Esophagus muscularis mucosa (tissue), 4 donors: ENCODE measurements at regions not wholly inside any gene's neighbourhood (a gene's known extent, or its start where the extent isn't known, plus 50 kb on each side); places are given as distances from the start of the nearest gene placed in this dataset.

Experiments
- DNase-seq: peaks from one replicate; pipeline ENCODE4 v3.0.0-alpha.2; 2017; ENCODE audit errors: extremely low spot score
- H3K27ac ChIP-seq, 4 donors: fragments of 200-600 bp; sonication (generic); replicated peaks in 1 of 4; 1 replicate in 3 of 4; 2 replicates in 1 of 4; pipeline ENCODE4 v1.5.1; 2016 to 2019; ENCODE audit warnings: mild to moderate bottlenecking in 1 of 4
- H3K27me3 ChIP-seq, 4 donors: fragments of 200-600 bp; sonication (generic); one replicate each; pipeline versions ENCODE4 v1.5.1 to v1.6.0; 2016 to 2019
- H3K36me3 ChIP-seq, 4 donors: fragments of 200-600 bp; sonication (generic); one replicate each; pipeline ENCODE4 v1.5.1; 2016 to 2019
- H3K4me1 ChIP-seq, 4 donors: fragments of 200-600 bp; sonication (generic); one replicate each; pipeline ENCODE4 v1.5.1; 2016 to 2019
- H3K4me3 ChIP-seq, 4 donors: fragments of 200-600 bp; sonication (generic); 1 replicate in 2 of 4; 2 replicates in 2 of 4; pipeline ENCODE4 v1.5.1; 2016 to 2019; ENCODE audit warnings: mild to moderate bottlenecking in 4 of 4, moderate library complexity in 1 of 4
- H3K9me3 ChIP-seq, 4 donors: fragments of 200-600 bp; sonication (generic); 1 replicate in 3 of 4; 2 replicates in 1 of 4; pipeline ENCODE4 v1.5.1; 2016 to 2019
- CTCF ChIP-seq, 3 experiments: fragments of 200-600 bp in 2 of 3; fragments of 450-650 bp in 1 of 3; sonication (generic) in 2 of 3; IDR thresholded peaks; one replicate each; pipeline ENCODE4 v1.5.1; 2017 to 2019; ENCODE audit warnings: antibody characterized with exemption in 3 of 3, mild to moderate bottlenecking in 2 of 3, moderate library complexity in 1 of 3
- EP300 ChIP-seq: sonication (generic); formaldehyde crosslinking; IDR thresholded peaks from one replicate; pipeline ENCODE4 v1.6.1; 2017; ENCODE audit warnings: antibody characterized with exemption
- POLR2A ChIP-seq: fragments of 450-650 bp; IDR thresholded peaks from one replicate; pipeline ENCODE4 v1.6.1; 2017; ENCODE audit warnings: antibody characterized with exemption, moderate library complexity, mild to moderate bottlenecking, low read depth
- POLR2AphosphoS5 ChIP-seq, 2 donors: sonication (generic); formaldehyde crosslinking; IDR thresholded peaks; one replicate each; pipeline ENCODE4 v1.6.1; 2017; ENCODE audit warnings: antibody characterized with exemption in 2 of 2
- WGBS: methylation state at CpG from one replicate; pipeline ENCODE4 v1.1.5; 2018; 5-methylcytosine and 5-hydroxymethylcytosine counted together
- intact Hi-C: fragments of 100-400 bp; cut with DNase I; formaldehyde crosslinking; loops from one replicate; pipeline ENCODE4 v1.15.1; 2023

GRCh38 chr7:49243521-49243920 lies 319.2 kb downstream of the CDC14C start:
- peaks cover 0 to 12% (median 4%) of the 10 kb centered on the region in 4 donors for H3K9me3 ChIP-seq
- intact Hi-C loops, result no loop called here
- DNase-seq, result no peak
- no peaks in the 10 kb centered on the region for H3K4me1 ChIP-seq
- H3K36me3 ChIP-seq, result no peaks in the 10 kb centered on the region
- H3K4me3 ChIP-seq, result no peak overlapping the region
- H3K27me3 ChIP-seq, result no peaks in the 10 kb centered on the region
- TF ChIP-seq EP300 (no peak), POLR2AphosphoS5 (IDR thresholded peaks at IDR 0.05) (no peak), POLR2A (no peak), CTCF (IDR thresholded peaks at IDR 0.05) (no peak)
- WGBS, result 31% methylated on average over 2 of the region's 2 CpGs
- H3K27ac ChIP-seq, result no peak overlapping the region

- Histone ChIP-seq H3K27me3 (no peaks in the 10 kb centered on the region), H3K27ac (no peak overlapping the region), H3K4me1 (no peaks in the 10 kb centered on the region), H3K9me3 (peaks cover 0 to 3% (median 0%) of the 10 kb centered on the region in 4 donors), H3K36me3 (no peaks in the 10 kb centered on the region), H3K4me3 (no peak overlapping the region)
- WGBS, result 13% methylated on average over 1 of the region's 1 CpG
- no peak for TF ChIP-seq POLR2AphosphoS5 (IDR thresholded peaks at IDR 0.05)
- no peak for TF ChIP-seq CTCF (IDR thresholded peaks at IDR 0.05)
- no peak for TF ChIP-seq POLR2A
- TF ChIP-seq EP300, result no peak
- intact Hi-C loops, result no loop called here
- no peak for DNase-seq
Measured at GRCh38 chr7:49244543-49244942, 320.2 kb downstream of the CDC14C start.

- no peaks in the 10 kb centered on the region for H3K36me3 ChIP-seq
- H3K27me3 ChIP-seq, result no peaks in the 10 kb centered on the region
- no peak overlapping the region for H3K27ac ChIP-seq
- TF ChIP-seq POLR2AphosphoS5 (IDR thresholded peaks at IDR 0.05) (no peak), EP300 (no peak), CTCF (IDR thresholded peaks at IDR 0.05) (no peak), POLR2A (no peak)
- H3K9me3 ChIP-seq, result no peaks in the 10 kb centered on the region
- intact Hi-C loops, result no loop called here
- 45% methylated on average over 3 of the region's 3 CpGs for WGBS
- DNase-seq, result no peak
- H3K4me1 ChIP-seq, result no peaks in the 10 kb centered on the region
- H3K4me3 ChIP-seq, result no peak overlapping the region
Measured at GRCh38 chr7:49245062-49245461, 320.7 kb downstream of the CDC14C start.

- no peak overlapping the region for H3K4me3 ChIP-seq
- no peaks in the 10 kb centered on the region for H3K27me3 ChIP-seq
- H3K36me3 ChIP-seq, result no peaks in the 10 kb centered on the region
- 71% methylated on average over 3 of the region's 3 CpGs for WGBS
- no peak for DNase-seq
- no peaks in the 10 kb centered on the region for H3K9me3 ChIP-seq
- intact Hi-C loops, result no loop called here
- H3K4me1 ChIP-seq, result no peaks in the 10 kb centered on the region
- no peak for TF ChIP-seq POLR2AphosphoS5 (IDR thresholded peaks at IDR 0.05)
- no peak for TF ChIP-seq EP300
- TF ChIP-seq POLR2A, result no peak
- no peak for TF ChIP-seq CTCF (IDR thresholded peaks at IDR 0.05)
- H3K27ac ChIP-seq, result no peak overlapping the region
Measured at GRCh38 chr7:49247759-49248158, 323.4 kb downstream of the CDC14C start.

GRCh38 chr7:49255054-49255453 lies 330.7 kb downstream of the CDC14C start:
- Histone ChIP-seq H3K27ac (no peak overlapping the region), H3K36me3 (no peaks in the 10 kb centered on the region), H3K27me3 (no peaks in the 10 kb centered on the region), H3K9me3 (no peaks in the 10 kb centered on the region), H3K4me3 (no peak overlapping the region), H3K4me1 (no peaks in the 10 kb centered on the region)
- TF ChIP-seq EP300, result no peak
- no peak for TF ChIP-seq POLR2A
- no peak for TF ChIP-seq POLR2AphosphoS5 (IDR thresholded peaks at IDR 0.05)
- TF ChIP-seq CTCF (IDR thresholded peaks at IDR 0.05), result no peak
- no peak for DNase-seq
- intact Hi-C loops, result no loop called here
- 44% methylated on average over 3 of the region's 3 CpGs for WGBS
